PFSK-1 (cell line): ENCODE measurements at regions not wholly inside any gene's neighbourhood (a gene's known extent, or its start where the extent isn't known, plus 50 kb on each side); places are given as distances from the start of the nearest gene placed in this dataset.

Experiments used
- FOXP2 ChIP-seq: optimal IDR thresholded peaks from 2 replicates; pipeline ENCODE3; 2011; ENCODE audit warnings: borderline replicate concordance, control low read depth, inconsistent platforms; ENCODE audit not compliant: insufficient read depth; ENCODE audit errors: extremely low read length, extremely low read depth
- TAF1 ChIP-seq: IDR thresholded peaks from 2 replicates; pipeline ENCODE4 v1.6.1; 2012; ENCODE audit warnings: low read length, control low read depth, borderline replicate concordance; ENCODE audit not compliant: insufficient read depth

DNA sequence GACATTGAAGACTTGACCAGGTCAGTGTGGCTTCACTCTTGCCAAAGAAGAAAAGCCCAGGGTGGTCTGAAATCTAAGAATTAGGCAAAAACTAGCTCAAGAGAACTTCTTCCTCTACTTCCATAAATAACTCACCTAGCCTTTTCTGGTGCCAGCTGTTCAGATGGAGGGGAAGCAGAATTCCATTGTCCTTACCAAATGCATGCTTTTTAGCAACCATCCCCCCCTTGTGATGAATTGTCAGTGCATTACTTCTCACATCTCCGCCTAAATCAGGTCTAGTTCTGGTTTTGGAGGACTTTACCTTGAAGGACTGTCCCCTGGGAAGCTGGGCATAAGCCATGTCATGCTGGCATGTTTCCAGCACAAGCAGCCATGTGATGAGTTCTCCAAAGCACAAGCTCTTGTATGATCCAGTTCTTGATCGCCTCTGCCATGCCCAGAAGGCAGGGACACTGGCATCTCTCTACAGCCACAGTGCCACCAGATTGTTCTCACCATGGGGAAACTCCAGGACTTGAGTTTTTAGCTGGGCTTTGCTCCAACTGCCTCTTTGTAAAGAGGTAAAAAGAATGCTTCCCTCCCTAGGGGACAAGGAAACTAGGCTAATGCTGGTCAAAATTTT, 96.4 kb upstream of the IL12A start:
- TF ChIP-seq TAF1 (no peak), FOXP2 (no peak)
